ENCODE measurements at regions not wholly inside any gene's neighbourhood (a gene's known extent, or its start where the extent isn't known, plus 50 kb on each side); places are given as distances from the start of the nearest gene placed in this dataset.

- no peak overlapping the region for H3K4me3 ChIP-seq (ENCODE audit: low read length)
- H3K36me3 ChIP-seq (ENCODE audit: control insufficient read depth, insufficient read depth, low read length) = no peaks in the 10 kb centered on the region
- WGBS (ENCODE audit: insufficient coverage, low lambda C conversion rate) = no CpG with 5 or more reads among the region's 1 CpG
- H3K9me3 ChIP-seq (ENCODE audit: control insufficient read depth, low read depth, low read length) = no peaks in the 10 kb centered on the region
- no peaks in the 10 kb centered on the region for H3K27me3 ChIP-seq (ENCODE audit: control insufficient read depth, insufficient read depth, low read length)
- DNase-seq = no peak
- no peak overlapping the region for H3K27ac ChIP-seq (ENCODE audit: low read length)
- H3K4me1 ChIP-seq (ENCODE audit: control insufficient read depth, insufficient read depth, low read length) = no peaks in the 10 kb centered on the region
Observed at GRCh38 chr14:28023853-28024252, 742.7 kb upstream of the FOXG1 start.

GRCh38 chr14:28052251-28052650 lies 714.3 kb upstream of the FOXG1 start:
- H3K4me1 ChIP-seq (ENCODE audit: control insufficient read depth, insufficient read depth, low read length) = no peaks in the 10 kb centered on the region
- no peaks in the 10 kb centered on the region for H3K9me3 ChIP-seq (ENCODE audit: control insufficient read depth, low read depth, low read length)
- H3K36me3 ChIP-seq (ENCODE audit: control insufficient read depth, insufficient read depth, low read length) = no peaks in the 10 kb centered on the region
- no peak overlapping the region for H3K4me3 ChIP-seq (ENCODE audit: low read length)
- DNase-seq = no peak
- 92% methylated on average over 2 of the region's 3 CpGs for WGBS (ENCODE audit: insufficient coverage, low lambda C conversion rate)
- H3K27ac ChIP-seq (ENCODE audit: low read length) = no peak overlapping the region
- H3K27me3 ChIP-seq (ENCODE audit: control insufficient read depth, insufficient read depth, low read length) = no peaks in the 10 kb centered on the region

GRCh38 chr14:28055008-28055407 lies 711.6 kb upstream of the FOXG1 start:
- WGBS (ENCODE audit: insufficient coverage, low lambda C conversion rate) = no CpG with 5 or more reads among the region's 3 CpGs
- DNase-seq = no peak
- Histone ChIP-seq H3K9me3 (ENCODE audit: control insufficient read depth, low read depth, low read length) (no peaks in the 10 kb centered on the region), H3K27ac (ENCODE audit: low read length) (no peak overlapping the region), H3K4me1 (ENCODE audit: control insufficient read depth, insufficient read depth, low read length) (no peaks in the 10 kb centered on the region), H3K4me3 (ENCODE audit: low read length) (no peak overlapping the region), H3K27me3 (ENCODE audit: control insufficient read depth, insufficient read depth, low read length) (no peaks in the 10 kb centered on the region), H3K36me3 (ENCODE audit: control insufficient read depth, insufficient read depth, low read length) (no peaks in the 10 kb centered on the region)

GRCh38 chr14:28057359-28058296 lies 709.0 kb upstream of the FOXG1 start:
- H3K36me3 ChIP-seq (ENCODE audit: control insufficient read depth, insufficient read depth, low read length) = no peaks in the 10 kb centered on the region
- no CpG with 5 or more reads among the region's 4 CpGs for WGBS (ENCODE audit: insufficient coverage, low lambda C conversion rate)
- H3K27ac ChIP-seq (ENCODE audit: low read length) = peak overlapping the region; percentile 70
- H3K9me3 ChIP-seq (ENCODE audit: control insufficient read depth, low read depth, low read length) = no peaks in the 10 kb centered on the region
- H3K4me1 ChIP-seq (ENCODE audit: control insufficient read depth, insufficient read depth, low read length) = no peaks in the 10 kb centered on the region
- H3K27me3 ChIP-seq (ENCODE audit: control insufficient read depth, insufficient read depth, low read length) = no peaks in the 10 kb centered on the region
- no peak overlapping the region for H3K4me3 ChIP-seq (ENCODE audit: low read length)
- peak; percentile 75 to 80 for DNase-seq

- H3K4me3 ChIP-seq (ENCODE audit: low read length) = no peak overlapping the region
- DNase-seq = no peak
- H3K27me3 ChIP-seq (ENCODE audit: control insufficient read depth, insufficient read depth, low read length) = no peaks in the 10 kb centered on the region
- 100% methylated on average over 1 of the region's 1 CpG for WGBS (ENCODE audit: insufficient coverage, low lambda C conversion rate)
- H3K27ac ChIP-seq (ENCODE audit: low read length) = no peak overlapping the region
- no peaks in the 10 kb centered on the region for H3K36me3 ChIP-seq (ENCODE audit: control insufficient read depth, insufficient read depth, low read length)
- H3K4me1 ChIP-seq (ENCODE audit: control insufficient read depth, insufficient read depth, low read length) = no peaks in the 10 kb centered on the region
- no peaks in the 10 kb centered on the region for H3K9me3 ChIP-seq (ENCODE audit: control insufficient read depth, low read depth, low read length)
Observed at GRCh38 chr14:28059254-28059653, 707.3 kb upstream of the FOXG1 start.

- Histone ChIP-seq H3K27ac (ENCODE audit: low read length) (no peak overlapping the region), H3K4me1 (ENCODE audit: control insufficient read depth, insufficient read depth, low read length) (no peaks in the 10 kb centered on the region), H3K9me3 (ENCODE audit: control insufficient read depth, low read depth, low read length) (no peaks in the 10 kb centered on the region), H3K27me3 (ENCODE audit: control insufficient read depth, insufficient read depth, low read length) (no peaks in the 10 kb centered on the region), H3K36me3 (ENCODE audit: control insufficient read depth, insufficient read depth, low read length) (no peaks in the 10 kb centered on the region), H3K4me3 (ENCODE audit: low read length) (no peak overlapping the region)
- 60% methylated on average over 1 of the region's 1 CpG for WGBS (ENCODE audit: insufficient coverage, low lambda C conversion rate)
- no peak for DNase-seq
Observed at GRCh38 chr14:28061006-28061405, 705.6 kb upstream of the FOXG1 start.

- no peaks in the 10 kb centered on the region for H3K9me3 ChIP-seq (ENCODE audit: control insufficient read depth, low read depth, low read length)
- no peak for DNase-seq
- no peak overlapping the region for H3K4me3 ChIP-seq (ENCODE audit: low read length)
- H3K36me3 ChIP-seq (ENCODE audit: control insufficient read depth, insufficient read depth, low read length) = no peaks in the 10 kb centered on the region
- no peaks in the 10 kb centered on the region for H3K4me1 ChIP-seq (ENCODE audit: control insufficient read depth, insufficient read depth, low read length)
- no peak overlapping the region for H3K27ac ChIP-seq (ENCODE audit: low read length)
- H3K27me3 ChIP-seq (ENCODE audit: control insufficient read depth, insufficient read depth, low read length) = no peaks in the 10 kb centered on the region
Observed at GRCh38 chr14:28077021-28077420, 689.6 kb upstream of the FOXG1 start.

GRCh38 chr14:28083389-28083788 lies 683.2 kb upstream of the FOXG1 start:
- H3K4me3 ChIP-seq (ENCODE audit: low read length) = no peak overlapping the region
- H3K27ac ChIP-seq (ENCODE audit: low read length) = no peak overlapping the region
- no peaks in the 10 kb centered on the region for H3K4me1 ChIP-seq (ENCODE audit: control insufficient read depth, insufficient read depth, low read length)
- no peaks in the 10 kb centered on the region for H3K36me3 ChIP-seq (ENCODE audit: control insufficient read depth, insufficient read depth, low read length)
- H3K27me3 ChIP-seq (ENCODE audit: control insufficient read depth, insufficient read depth, low read length) = no peaks in the 10 kb centered on the region
- DNase-seq = no peak
- H3K9me3 ChIP-seq (ENCODE audit: control insufficient read depth, low read depth, low read length) = no peaks in the 10 kb centered on the region
- WGBS (ENCODE audit: insufficient coverage, low lambda C conversion rate) = no CpG with 5 or more reads among the region's 3 CpGs

GRCh38 chr14:28088125-28088524 lies 678.5 kb upstream of the FOXG1 start:
- H3K27ac ChIP-seq (ENCODE audit: low read length) = no peak overlapping the region
- no peaks in the 10 kb centered on the region for H3K4me1 ChIP-seq (ENCODE audit: control insufficient read depth, insufficient read depth, low read length)
- no peaks in the 10 kb centered on the region for H3K36me3 ChIP-seq (ENCODE audit: control insufficient read depth, insufficient read depth, low read length)
- DNase-seq = no peak
- 100% methylated on average over 2 of the region's 5 CpGs for WGBS (ENCODE audit: insufficient coverage, low lambda C conversion rate)
- H3K4me3 ChIP-seq (ENCODE audit: low read length) = no peak overlapping the region
- H3K9me3 ChIP-seq (ENCODE audit: control insufficient read depth, low read depth, low read length) = no peaks in the 10 kb centered on the region
- no peaks in the 10 kb centered on the region for H3K27me3 ChIP-seq (ENCODE audit: control insufficient read depth, insufficient read depth, low read length)

GRCh38 chr14:28097585-28097984 lies 669.0 kb upstream of the FOXG1 start:
- Histone ChIP-seq H3K4me3 (ENCODE audit: low read length) (no peak overlapping the region), H3K9me3 (ENCODE audit: control insufficient read depth, low read depth, low read length) (no peaks in the 10 kb centered on the region), H3K27me3 (ENCODE audit: control insufficient read depth, insufficient read depth, low read length) (no peaks in the 10 kb centered on the region), H3K36me3 (ENCODE audit: control insufficient read depth, insufficient read depth, low read length) (no peaks in the 10 kb centered on the region), H3K4me1 (ENCODE audit: control insufficient read depth, insufficient read depth, low read length) (no peaks in the 10 kb centered on the region), H3K27ac (ENCODE audit: low read length) (no peak overlapping the region)
- no peak for DNase-seq

GRCh38 chr14:28098856-28099255 lies 667.7 kb upstream of the FOXG1 start:
- no peaks in the 10 kb centered on the region for H3K36me3 ChIP-seq (ENCODE audit: control insufficient read depth, insufficient read depth, low read length)
- H3K27me3 ChIP-seq (ENCODE audit: control insufficient read depth, insufficient read depth, low read length) = no peaks in the 10 kb centered on the region
- no peaks in the 10 kb centered on the region for H3K4me1 ChIP-seq (ENCODE audit: control insufficient read depth, insufficient read depth, low read length)
- no peak overlapping the region for H3K27ac ChIP-seq (ENCODE audit: low read length)
- no peak overlapping the region for H3K4me3 ChIP-seq (ENCODE audit: low read length)
- no peaks in the 10 kb centered on the region for H3K9me3 ChIP-seq (ENCODE audit: control insufficient read depth, low read depth, low read length)
- WGBS (ENCODE audit: insufficient coverage, low lambda C conversion rate) = 88% methylated on average over 1 of the region's 1 CpG
- no peak for DNase-seq

Measured in large intestine (tissue), 3 donors.